Inferior parietal cortex (tissue), 1 donor: ENCODE measurements at regions not wholly inside any gene's neighbourhood (a gene's known extent, or its start where the extent isn't known, plus 50 kb on each side); places are given as distances from the start of the nearest gene placed in this dataset.

Experiments used
- DNase-seq: peaks from one replicate; pipeline ENCODE4 v3.0.0-alpha.2; 2016; ENCODE audit errors: extremely low spot score

GRCh38 chr13:85095418-85096272, 703.6 kb downstream of the SLITRK6 start:
- no peak for DNase-seq

- no peak for DNase-seq
Observed at GRCh38 chr13:85093808-85094207, 705.4 kb downstream of the SLITRK6 start.

- no peak for DNase-seq
Observed at GRCh38 chr13:85091631-85092234, 707.5 kb downstream of the SLITRK6 start.

- DNase-seq, result no peak
Observed at GRCh38 chr13:85089186-85089585, 710.0 kb downstream of the SLITRK6 start.

GRCh38 chr13:85080691-85081090, 718.5 kb downstream of the SLITRK6 start:
- DNase-seq, result no peak

GRCh38 chr13:85076343-85076742, 722.9 kb downstream of the SLITRK6 start:
- no peak for DNase-seq

GRCh38 chr13:85074543-85075313, 724.5 kb downstream of the SLITRK6 start:
- no peak for DNase-seq

DNA sequence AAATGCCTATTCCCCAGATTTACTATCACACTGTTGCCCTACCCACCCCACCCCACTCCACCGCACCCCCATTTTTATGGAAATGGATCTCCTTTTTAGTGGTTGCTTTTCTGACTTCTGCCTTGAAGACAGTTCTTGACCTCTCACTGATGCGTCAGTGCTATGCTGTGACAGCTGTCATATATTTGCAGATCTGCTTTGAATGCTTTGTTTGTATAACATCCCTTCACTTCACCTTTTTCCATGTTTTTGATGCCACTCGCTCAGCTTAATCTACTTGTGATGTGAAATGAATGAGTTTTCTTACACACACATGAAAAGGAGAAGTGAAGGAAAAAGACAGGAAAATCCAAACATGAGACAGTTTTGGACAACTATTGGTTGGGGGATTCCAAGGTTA, 731.0 kb downstream of the SLITRK6 start:
- no peak for DNase-seq

GRCh38 chr13:85040215-85040614, 759.0 kb downstream of the SLITRK6 start:
- no peak for DNase-seq

DNA sequence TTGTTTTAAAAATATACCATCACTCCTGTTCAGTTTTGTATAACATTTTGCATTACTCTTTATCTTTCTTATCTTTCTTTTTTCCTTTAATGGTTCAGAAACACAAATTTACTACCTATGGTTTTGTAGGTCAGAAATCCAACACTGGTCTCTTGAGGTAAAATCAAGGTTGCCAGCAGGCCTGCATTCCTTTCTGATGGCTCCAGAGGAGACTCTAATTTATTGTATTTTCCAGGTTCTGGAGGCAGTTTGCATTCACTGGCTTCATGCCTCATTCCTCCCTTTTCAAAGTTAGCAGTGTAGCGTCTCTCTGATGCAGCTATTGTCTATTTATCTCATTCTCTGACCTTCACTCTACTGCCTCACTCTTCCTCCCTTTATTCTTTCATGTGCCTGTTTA, 767.4 kb downstream of the SLITRK6 start:
- DNase-seq, result no peak

DNA sequence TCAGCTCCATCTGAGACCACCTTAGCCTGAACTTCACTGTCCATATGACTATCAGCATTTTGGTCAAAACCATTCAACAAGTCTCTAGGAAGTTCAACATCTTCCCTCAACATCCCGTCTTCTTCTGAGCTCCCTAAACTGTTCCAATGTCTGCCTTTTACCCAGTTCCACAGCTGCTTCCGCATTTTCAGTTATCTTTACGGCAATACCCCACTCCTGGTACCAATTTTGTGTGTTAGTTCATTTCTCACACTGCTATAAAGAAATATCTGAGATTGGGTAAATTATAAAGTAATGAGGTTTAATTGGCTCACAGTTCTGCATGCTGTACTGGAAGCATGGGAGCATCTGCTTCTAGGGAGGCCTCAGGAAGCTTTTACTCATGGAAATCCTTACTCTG, 771.2 kb downstream of the SLITRK6 start:
- no peak for DNase-seq

GRCh38 chr13:85019121-85019520, 780.1 kb downstream of the SLITRK6 start:
- peak; percentile 61 for DNase-seq

DNA sequence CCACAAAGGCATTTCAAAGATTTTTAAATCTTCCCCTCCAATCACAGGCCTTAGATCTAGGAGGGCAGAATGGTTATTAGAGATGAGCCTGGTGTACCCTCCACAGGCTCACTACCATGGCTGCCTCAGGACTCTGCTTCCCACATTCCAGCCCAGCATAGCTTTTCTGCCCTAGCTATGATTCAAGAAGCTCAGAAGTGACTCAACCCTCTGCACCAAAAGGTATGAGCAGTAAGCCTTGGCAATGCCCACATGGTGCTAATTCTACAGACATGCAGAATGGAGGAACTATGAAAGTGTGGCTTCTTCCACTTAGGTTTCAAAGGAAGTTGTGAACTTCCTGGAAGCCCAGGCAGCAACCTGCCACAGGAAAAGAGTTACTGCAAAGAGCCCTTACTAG, 786.2 kb downstream of the SLITRK6 start:
- no peak for DNase-seq

GRCh38 chr13:85009447-85009846, 789.8 kb downstream of the SLITRK6 start:
- no peak for DNase-seq

GRCh38 chr13:84999252-84999651, 800.0 kb downstream of the SLITRK6 start:
- no peak for DNase-seq

GRCh38 chr13:84998681-84999080, 800.5 kb downstream of the SLITRK6 start:
- no peak for DNase-seq

GRCh38 chr13:84997858-84998257, 801.4 kb downstream of the SLITRK6 start:
- no peak for DNase-seq

GRCh38 chr13:84994582-84994981, 804.6 kb downstream of the SLITRK6 start:
- DNase-seq, result no peak

- no peak for DNase-seq
Observed at GRCh38 chr13:84985860-84986259, 813.4 kb downstream of the SLITRK6 start.

- DNase-seq, result no peak
Observed at GRCh38 chr13:84983321-84983720, 815.9 kb downstream of the SLITRK6 start.

GRCh38 chr13:84980571-84980970, 818.6 kb downstream of the SLITRK6 start:
- no peak for DNase-seq

- no peak for DNase-seq
Observed at GRCh38 chr13:84978851-84979250, 820.4 kb downstream of the SLITRK6 start.

DNA sequence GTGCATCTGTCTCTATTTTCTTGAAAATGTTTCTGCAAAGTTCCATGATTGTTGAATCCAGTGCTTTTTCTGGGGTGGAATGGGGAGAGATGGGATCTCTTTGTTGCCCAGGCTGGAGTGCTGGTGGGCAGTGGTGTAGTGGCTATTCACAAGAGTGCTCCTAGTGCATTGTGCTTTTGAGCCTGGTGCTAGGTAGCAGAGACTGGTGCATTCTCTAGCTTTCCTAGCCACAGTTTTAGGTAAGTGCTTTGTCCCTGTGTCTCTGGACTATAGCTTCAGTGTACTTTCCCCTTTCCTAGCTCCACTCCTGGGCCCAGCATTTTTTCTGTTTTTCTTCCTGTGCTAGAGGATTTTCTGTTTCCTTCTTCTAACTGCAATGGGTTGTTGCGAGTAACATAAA, 825.6 kb downstream of the SLITRK6 start:
- DNase-seq, result no peak
